ENCODE measurements at regions not wholly inside any gene's neighbourhood (a gene's known extent, or its start where the extent isn't known, plus 50 kb on each side); places are given as distances from the start of the nearest gene placed in this dataset.
A peak's percentile ranks its signal among the peaks of the same experiment; 100 is the strongest.

- Histone ChIP-seq H3K4me1 (peaks cover 12% of the 10 kb centered on the region), H3K36me3 (no peaks in the 10 kb centered on the region), H3K4me3 (ENCODE audit: low read depth, low read length) (no peak overlapping the region), H3K9me3 (no peaks in the 10 kb centered on the region), H3K27me3 (no peaks in the 10 kb centered on the region)
- DNase-seq: peak; percentile 11
- no peak for TF ChIP-seq CTCF (IDR thresholded peaks at IDR 0.05; ENCODE audit: low read depth, low read length)
Measured at GRCh38 chr9:30713243-30713642, 1671.2 kb upstream of the ACO1 start.

- no peaks in the 10 kb centered on the region for H3K27me3 ChIP-seq
- TF ChIP-seq CTCF (IDR thresholded peaks at IDR 0.05; ENCODE audit: low read depth, low read length): no peak
- no peak for DNase-seq
Measured at GRCh38 chr9:30714389-30714788, 1670.1 kb upstream of the ACO1 start.

GRCh38 chr9:30718483-30718882 lies 1666.0 kb upstream of the ACO1 start:
- peaks cover 8% of the 10 kb centered on the region for H3K4me1 ChIP-seq
- no peaks in the 10 kb centered on the region for H3K36me3 ChIP-seq
- no peaks in the 10 kb centered on the region for H3K27me3 ChIP-seq
- no peaks in the 10 kb centered on the region for H3K9me3 ChIP-seq
- H3K4me3 ChIP-seq (ENCODE audit: low read depth, low read length): no peak overlapping the region
- TF ChIP-seq CTCF (IDR thresholded peaks at IDR 0.05; ENCODE audit: low read depth, low read length): no peak
- DNase-seq: no peak

More at GRCh38 chr9:30714389-30714788, 1670.1 kb upstream of the ACO1 start:
- peaks cover 12% of the 10 kb centered on the region for H3K4me1 ChIP-seq
- no peaks in the 10 kb centered on the region for H3K9me3 ChIP-seq
- H3K36me3 ChIP-seq: no peaks in the 10 kb centered on the region
- H3K4me3 ChIP-seq (ENCODE audit: low read depth, low read length): no peak overlapping the region

- no peaks in the 10 kb centered on the region for H3K36me3 ChIP-seq
- no peak for TF ChIP-seq CTCF (IDR thresholded peaks at IDR 0.05; ENCODE audit: low read depth, low read length)
- H3K9me3 ChIP-seq: no peaks in the 10 kb centered on the region
- H3K27me3 ChIP-seq: no peaks in the 10 kb centered on the region
- DNase-seq: no peak
- H3K4me3 ChIP-seq (ENCODE audit: low read depth, low read length): no peak overlapping the region
- no peaks in the 10 kb centered on the region; the same call in 1 of the 2 replicates for H3K4me1 ChIP-seq
Measured at GRCh38 chr9:30722065-30722464, 1662.4 kb upstream of the ACO1 start.

- Histone ChIP-seq H3K4me3 (ENCODE audit: low read depth, low read length) (no peak overlapping the region), H3K36me3 (no peaks in the 10 kb centered on the region), H3K27me3 (no peaks in the 10 kb centered on the region), H3K4me1 (no peaks in the 10 kb centered on the region), H3K9me3 (no peaks in the 10 kb centered on the region)
- TF ChIP-seq CTCF (IDR thresholded peaks at IDR 0.05; ENCODE audit: low read depth, low read length): no peak
- DNase-seq: no peak
Measured at GRCh38 chr9:30723656-30724055, 1660.8 kb upstream of the ACO1 start.

- Histone ChIP-seq H3K9me3 (no peaks in the 10 kb centered on the region), H3K36me3 (no peaks in the 10 kb centered on the region), H3K4me3 (ENCODE audit: low read depth, low read length) (no peak overlapping the region), H3K27me3 (no peaks in the 10 kb centered on the region), H3K4me1 (no peaks in the 10 kb centered on the region)
- DNase-seq: peak; percentile 10
- TF ChIP-seq CTCF (IDR thresholded peaks at IDR 0.05; ENCODE audit: low read depth, low read length): peak; percentile 19; the same call in 1 of the 2 replicates
Measured at GRCh38 chr9:30732060-30732459, 1652.4 kb upstream of the ACO1 start.
